Liver (tissue), 3 donors: ENCODE measurements at regions not wholly inside any gene's neighbourhood (a gene's known extent, or its start where the extent isn't known, plus 50 kb on each side); places are given as distances from the start of the nearest gene placed in this dataset.

Experiments used
- CTCF ChIP-seq: fragments of 150-350 bp; IDR thresholded peaks from 2 replicates; pipeline ENCODE4 v1.5.1; 2017; ENCODE audit warnings: improper control_type of control experiment, low read depth, low read length; ENCODE audit not compliant: missing input control
- GABPA ChIP-seq, 2 donors: IDR thresholded peaks in 1 of 2; conservative IDR thresholded peaks in 1 of 2; 2 replicates each; pipeline ENCODE4 v1.6.1; 2016; ENCODE audit warnings: antibody characterized with exemption in 2 of 2, mild to moderate bottlenecking in 1 of 2, moderate library complexity in 1 of 2
- RAD21 ChIP-seq, 2 donors: IDR thresholded peaks; 2 replicates each; pipeline ENCODE4 v1.6.1; 2016; ENCODE audit warnings: antibody characterized with exemption in 2 of 2, mild to moderate bottlenecking in 2 of 2
- REST ChIP-seq: IDR thresholded peaks from 2 replicates; pipeline ENCODE4 v1.6.1; 2016; ENCODE audit warnings: antibody characterized with exemption, mild to moderate bottlenecking
- TF ChIP-seq, protein P1 (sequence below): IDR thresholded peaks from 2 replicates; pipeline ENCODE4 v1.6.1; 2016; ENCODE audit warnings: antibody characterized with exemption
- donor health status: healthy.
- donor health status: healthy.

GRCh38 chr3:118408431-118408830 is 626.2 kb downstream of the IGSF11 start:
- no peak for TF ChIP-seq CTCF
- TF ChIP-seq, protein P1, sequence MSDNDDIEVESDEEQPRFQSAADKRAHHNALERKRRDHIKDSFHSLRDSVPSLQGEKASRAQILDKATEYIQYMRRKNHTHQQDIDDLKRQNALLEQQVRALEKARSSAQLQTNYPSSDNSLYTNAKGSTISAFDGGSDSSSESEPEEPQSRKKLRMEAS = no peak
- no peak for TF ChIP-seq REST
- TF ChIP-seq GABPA (IDR thresholded peaks at IDR 0.05 in 1 of 2, conservative IDR thresholded peaks at IDR 0.05 in 1 of 2) = no peak
- no peak for TF ChIP-seq RAD21 (IDR thresholded peaks at IDR 0.05)
